CD4-positive, alpha-beta memory T cell (primary cell): ENCODE measurements at regions not wholly inside any gene's neighbourhood (a gene's known extent, or its start where the extent isn't known, plus 50 kb on each side); places are given as distances from the start of the nearest gene placed in this dataset.

Experiments
- CTCF ChIA-PET: fragments of 350-600 bp; sonication (Branson Sonifier 250); formaldehyde crosslinking; loops from one replicate; lab custom pipeline; 2021; ENCODE audit warnings: inconsistent platforms; ENCODE audit not compliant: partially characterized antibody; lab: Charles Lee
- POLR2A ChIA-PET: fragments of 350-600 bp; sonication (Branson Sonifier 250); formaldehyde crosslinking; loops from one replicate; lab custom pipeline; 2021; ENCODE audit not compliant: partially characterized antibody; lab: Charles Lee
- DNase-seq, 5 donors: peaks; one replicate each; pipeline versions ENCODE4 v3.0.0 to v3.0.0-alpha.2; 2020 to 2022; ENCODE audit warnings: mixed read lengths in 1 of 5
- H3K27ac ChIP-seq: one replicate; pipeline ENCODE4 v1.7.0; 2013; ENCODE audit warnings: low read depth, low read length
- H3K27me3 ChIP-seq: 2 replicates; pipeline ENCODE4 v1.7.0; 2013; ENCODE audit warnings: mild to moderate bottlenecking, low read length, moderate library complexity; ENCODE audit not compliant: insufficient read depth
- H3K36me3 ChIP-seq: 2 replicates; pipeline ENCODE4 v1.7.0; 2013; ENCODE audit warnings: mild to moderate bottlenecking, low read length, moderate library complexity; ENCODE audit not compliant: insufficient read depth
- H3K4me1 ChIP-seq: 2 replicates; pipeline ENCODE4 v1.7.0; 2013; ENCODE audit warnings: mild to moderate bottlenecking, low read length, moderate library complexity; ENCODE audit not compliant: insufficient read depth
- H3K4me3 ChIP-seq, 2 donors: one replicate each; pipeline ENCODE4 v1.7.0; 2013; ENCODE audit warnings: low read length in 2 of 2, mild to moderate bottlenecking in 1 of 2
- H3K9me3 ChIP-seq, 2 donors: one replicate each; pipeline ENCODE4 v1.7.0; 2013; ENCODE audit warnings: low read length in 2 of 2, control low read depth in 1 of 2; ENCODE audit not compliant: control insufficient read depth in 1 of 2
- H3K27ac Mint-ChIP-seq, 7 donors: one replicate each; pipeline ENCODE4 v1.8.0; 2020 to 2021; ENCODE audit warnings: mixed read lengths in 7 of 7, mild to moderate bottlenecking in 6 of 7, inconsistent platforms in 3 of 7, moderate library complexity in 3 of 7
- H3K27me3 Mint-ChIP-seq, 2 donors: one replicate each; pipeline ENCODE4 v1.8.0; 2020 to 2021; ENCODE audit warnings: mixed read lengths in 2 of 2
- H3K36me3 Mint-ChIP-seq, 2 donors: one replicate each; pipeline ENCODE4 v1.8.0; 2020 to 2021; ENCODE audit warnings: mixed read lengths in 2 of 2, inconsistent platforms in 1 of 2, mild to moderate bottlenecking in 1 of 2
- H3K4me1 Mint-ChIP-seq, 4 donors: one replicate each; pipeline ENCODE4 v1.8.0; 2020 to 2021; ENCODE audit warnings: mixed read lengths in 4 of 4, mild to moderate bottlenecking in 1 of 4
- H3K4me3 Mint-ChIP-seq, 8 donors: one replicate each; pipeline ENCODE4 v1.8.0; 2020 to 2021; ENCODE audit warnings: mixed read lengths in 8 of 8, mild to moderate bottlenecking in 7 of 8, moderate library complexity in 6 of 8, inconsistent platforms in 3 of 8
- H3K9me3 Mint-ChIP-seq, 8 donors: one replicate each; pipeline ENCODE4 v1.8.0; 2020 to 2021; ENCODE audit warnings: mixed read lengths in 8 of 8, mild to moderate bottlenecking in 5 of 8, inconsistent platforms in 3 of 8, moderate library complexity in 1 of 8
- intact Hi-C: fragments of 100-400 bp; cut with micrococcal nuclease; formaldehyde crosslinking; loops from one replicate; pipeline ENCODE4 v1.15.1; 2023

GRCh38 chr14:101054671-101055070 is 151.1 kb upstream of the RTL1 start:
- no peak overlapping the region for H3K27ac ChIP-seq
- intact Hi-C loops: no loop called here
- no peak overlapping the region for H3K4me3 Mint-ChIP-seq
- no peak overlapping the region for H3K4me3 ChIP-seq
- no peaks in the 10 kb centered on the region for H3K36me3 Mint-ChIP-seq
- no peaks in the 10 kb centered on the region for H3K4me1 ChIP-seq
- H3K9me3 ChIP-seq: no peaks in the 10 kb centered on the region
- POLR2A ChIA-PET: no interaction called here
- peaks cover 2 to 5% of the 10 kb centered on the region in 2 donors for H3K27me3 Mint-ChIP-seq
- H3K36me3 ChIP-seq: no peaks in the 10 kb centered on the region
- no peaks in the 10 kb centered on the region for H3K4me1 Mint-ChIP-seq
- H3K27me3 ChIP-seq: no peaks in the 10 kb centered on the region
- H3K9me3 Mint-ChIP-seq: peaks cover 0 to 13% (median 4%) of the 10 kb centered on the region in 8 donors
- CTCF ChIA-PET: no interaction called here
- DNase-seq: no peak
- H3K27ac Mint-ChIP-seq: no peak overlapping the region

- Mint-ChIP-seq H3K27me3 (peaks cover 2 to 5% of the 10 kb centered on the region in 2 donors), H3K4me3 (no peak overlapping the region), H3K36me3 (no peaks in the 10 kb centered on the region), H3K4me1 (no peaks in the 10 kb centered on the region), H3K9me3 (peaks cover 0 to 13% (median 4%) of the 10 kb centered on the region in 8 donors), H3K27ac (no peak overlapping the region)
- H3K27ac ChIP-seq: no peak overlapping the region
- ChIA-PET CTCF (no interaction called here), POLR2A (no interaction called here)
- no peaks in the 10 kb centered on the region for H3K9me3 ChIP-seq
- DNase-seq: no peak
- intact Hi-C loops: no loop called here
- no peaks in the 10 kb centered on the region for H3K36me3 ChIP-seq
- H3K4me3 ChIP-seq: no peak overlapping the region
- no peaks in the 10 kb centered on the region for H3K4me1 ChIP-seq
- no peaks in the 10 kb centered on the region for H3K27me3 ChIP-seq
Observed at GRCh38 chr14:101055106-101055662, 151.7 kb upstream of the RTL1 start.

GRCh38 chr14:101055776-101056374 is 152.4 kb upstream of the RTL1 start:
- Histone ChIP-seq H3K27me3 (no peaks in the 10 kb centered on the region), H3K36me3 (no peaks in the 10 kb centered on the region), H3K4me1 (no peaks in the 10 kb centered on the region), H3K27ac (no peak overlapping the region), H3K4me3 (no peak overlapping the region), H3K9me3 (no peaks in the 10 kb centered on the region)
- DNase-seq: no peak
- CTCF ChIA-PET: no interaction called here
- no peak overlapping the region for H3K27ac Mint-ChIP-seq
- intact Hi-C loops: no loop called here
- H3K4me3 Mint-ChIP-seq: no peak overlapping the region
- peaks cover 0 to 13% (median 4%) of the 10 kb centered on the region in 8 donors for H3K9me3 Mint-ChIP-seq
- POLR2A ChIA-PET: no interaction called here
- H3K36me3 Mint-ChIP-seq: no peaks in the 10 kb centered on the region
- H3K27me3 Mint-ChIP-seq: peaks cover 3 to 6% of the 10 kb centered on the region in 2 donors
- H3K4me1 Mint-ChIP-seq: no peaks in the 10 kb centered on the region

- Histone ChIP-seq H3K4me1 (no peaks in the 10 kb centered on the region), H3K4me3 (no peak overlapping the region), H3K27me3 (no peaks in the 10 kb centered on the region), H3K9me3 (no peaks in the 10 kb centered on the region), H3K36me3 (no peaks in the 10 kb centered on the region), H3K27ac (no peak overlapping the region)
- no peaks in the 10 kb centered on the region for H3K36me3 Mint-ChIP-seq
- H3K4me1 Mint-ChIP-seq: no peaks in the 10 kb centered on the region
- intact Hi-C loops: no loop called here
- no peak for DNase-seq
- H3K27ac Mint-ChIP-seq: no peak overlapping the region
- peaks cover 0 to 13% (median 4%) of the 10 kb centered on the region in 8 donors for H3K9me3 Mint-ChIP-seq
- no peak overlapping the region for H3K4me3 Mint-ChIP-seq
- H3K27me3 Mint-ChIP-seq: peaks cover 5 to 7% of the 10 kb centered on the region in 2 donors
- POLR2A ChIA-PET: no interaction called here
- CTCF ChIA-PET: no interaction called here
Observed at GRCh38 chr14:101056446-101056845, 152.9 kb upstream of the RTL1 start.

GRCh38 chr14:101057394-101057793 is 153.9 kb upstream of the RTL1 start:
- Histone ChIP-seq H3K27me3 (no peaks in the 10 kb centered on the region), H3K27ac (no peak overlapping the region), H3K4me3 (no peak overlapping the region), H3K4me1 (no peaks in the 10 kb centered on the region), H3K36me3 (no peaks in the 10 kb centered on the region), H3K9me3 (no peaks in the 10 kb centered on the region)
- DNase-seq: no peak
- ChIA-PET POLR2A (no interaction called here), CTCF (no interaction called here)
- Mint-ChIP-seq H3K27ac (no peak overlapping the region), H3K4me3 (no peak overlapping the region), H3K4me1 (no peaks in the 10 kb centered on the region), H3K9me3 (peaks cover 0 to 13% (median 4%) of the 10 kb centered on the region in 8 donors), H3K36me3 (no peaks in the 10 kb centered on the region), H3K27me3 (peaks cover 5 to 7% of the 10 kb centered on the region in 2 donors)
- intact Hi-C loops: no loop called here

GRCh38 chr14:101058571-101058970 is 155.0 kb upstream of the RTL1 start:
- Histone ChIP-seq H3K27ac (no peak overlapping the region), H3K4me3 (no peak overlapping the region), H3K36me3 (no peaks in the 10 kb centered on the region), H3K27me3 (no peaks in the 10 kb centered on the region), H3K9me3 (no peaks in the 10 kb centered on the region), H3K4me1 (no peaks in the 10 kb centered on the region)
- no peak overlapping the region for H3K4me3 Mint-ChIP-seq
- no peaks in the 10 kb centered on the region for H3K4me1 Mint-ChIP-seq
- no peaks in the 10 kb centered on the region for H3K36me3 Mint-ChIP-seq
- DNase-seq: no peak
- H3K9me3 Mint-ChIP-seq: peaks cover 0 to 13% (median 4%) of the 10 kb centered on the region in 8 donors
- ChIA-PET CTCF (no interaction called here), POLR2A (no interaction called here)
- intact Hi-C loops: no loop called here
- H3K27ac Mint-ChIP-seq: no peak overlapping the region
- peaks cover 3 to 5% of the 10 kb centered on the region in 2 donors for H3K27me3 Mint-ChIP-seq

- Mint-ChIP-seq H3K4me1 (no peaks in the 10 kb centered on the region), H3K27me3 (peaks cover 3 to 5% of the 10 kb centered on the region in 2 donors), H3K4me3 (no peak overlapping the region), H3K27ac (no peak overlapping the region), H3K9me3 (peaks cover 0 to 13% (median 4%) of the 10 kb centered on the region in 8 donors), H3K36me3 (no peaks in the 10 kb centered on the region)
- no peak for DNase-seq
- POLR2A ChIA-PET: no interaction called here
- no peaks in the 10 kb centered on the region for H3K4me1 ChIP-seq
- no peak overlapping the region for H3K27ac ChIP-seq
- CTCF ChIA-PET: no interaction called here
- no peaks in the 10 kb centered on the region for H3K36me3 ChIP-seq
- H3K4me3 ChIP-seq: no peak overlapping the region
- intact Hi-C loops: no loop called here
- H3K27me3 ChIP-seq: no peaks in the 10 kb centered on the region
- H3K9me3 ChIP-seq: no peaks in the 10 kb centered on the region
Observed at GRCh38 chr14:101060171-101060601, 156.7 kb upstream of the RTL1 start.
